ENCODE measurements at regions not wholly inside any gene's neighbourhood (a gene's known extent, or its start where the extent isn't known, plus 50 kb on each side); places are given as distances from the start of the nearest gene placed in this dataset.

DNA sequence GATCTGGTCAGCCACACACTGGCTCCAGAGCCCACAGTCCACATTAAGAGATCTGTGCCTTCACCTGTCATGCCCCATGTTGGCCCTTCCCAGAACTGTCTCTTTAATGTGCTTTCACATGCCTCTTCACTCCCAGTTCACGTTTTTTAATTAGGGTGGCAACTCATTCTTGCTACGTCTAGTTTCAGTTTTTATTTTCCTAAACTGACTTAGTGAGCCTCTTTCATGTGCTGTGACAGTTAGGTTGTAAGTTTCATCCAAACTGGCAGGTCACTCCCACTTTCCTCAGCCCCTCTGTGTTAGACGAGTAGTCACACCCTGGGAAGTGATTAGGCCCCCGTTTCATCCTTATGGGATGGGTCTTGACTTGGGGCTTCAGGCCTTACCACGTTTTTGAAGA lies 262.5 kb upstream of the RBMY1B start:
- TF ChIP-seq, protein P1, sequence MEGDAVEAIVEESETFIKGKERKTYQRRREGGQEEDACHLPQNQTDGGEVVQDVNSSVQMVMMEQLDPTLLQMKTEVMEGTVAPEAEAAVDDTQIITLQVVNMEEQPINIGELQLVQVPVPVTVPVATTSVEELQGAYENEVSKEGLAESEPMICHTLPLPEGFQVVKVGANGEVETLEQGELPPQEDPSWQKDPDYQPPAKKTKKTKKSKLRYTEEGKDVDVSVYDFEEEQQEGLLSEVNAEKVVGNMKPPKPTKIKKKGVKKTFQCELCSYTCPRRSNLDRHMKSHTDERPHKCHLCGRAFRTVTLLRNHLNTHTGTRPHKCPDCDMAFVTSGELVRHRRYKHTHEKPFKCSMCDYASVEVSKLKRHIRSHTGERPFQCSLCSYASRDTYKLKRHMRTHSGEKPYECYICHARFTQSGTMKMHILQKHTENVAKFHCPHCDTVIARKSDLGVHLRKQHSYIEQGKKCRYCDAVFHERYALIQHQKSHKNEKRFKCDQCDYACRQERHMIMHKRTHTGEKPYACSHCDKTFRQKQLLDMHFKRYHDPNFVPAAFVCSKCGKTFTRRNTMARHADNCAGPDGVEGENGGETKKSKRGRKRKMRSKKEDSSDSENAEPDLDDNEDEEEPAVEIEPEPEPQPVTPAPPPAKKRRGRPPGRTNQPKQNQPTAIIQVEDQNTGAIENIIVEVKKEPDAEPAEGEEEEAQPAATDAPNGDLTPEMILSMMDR (IDR thresholded peaks at IDR 0.05), result no peak
- TF ChIP-seq POLR2AphosphoS5 (IDR thresholded peaks at IDR 0.05), result no peak
- no peak for TF ChIP-seq POLR2A (IDR thresholded peaks at IDR 0.05)

Measured in prostate gland (tissue), 2 donors.